Keratinocyte (primary cell): ENCODE measurements at regions not wholly inside any gene's neighbourhood (a gene's known extent, or its start where the extent isn't known, plus 50 kb on each side); places are given as distances from the start of the nearest gene placed in this dataset.

Source experiments
- DNase-seq: peaks from one replicate; pipeline ENCODE4 v3.0.0-alpha.2; 2011; ENCODE audit warnings: low read depth, missing footprints, low spot score
- FAIRE-seq: peaks from 2 replicates; lab custom pipeline; 2011; peaks lifted over from hg19 to GRCh38; lab: Jason Lieb, UNC
- H2AFZ ChIP-seq: 2 replicates; pipeline ENCODE4 v1.6.0; 2012; ENCODE audit warnings: low read length, control low read depth, inconsistent platforms; ENCODE audit not compliant: control insufficient read depth
- H3K27ac ChIP-seq: 2 replicates; pipeline ENCODE4 v1.5.1; 2011; ENCODE audit warnings: low read length; ENCODE audit not compliant: control insufficient read depth, insufficient read depth
- H3K27me3 ChIP-seq: 3 replicates; pipeline ENCODE4 v1.6.0; 2011; ENCODE audit warnings: low read length; ENCODE audit not compliant: control insufficient read depth, insufficient read depth; ENCODE audit errors: extremely low read depth
- H3K36me3 ChIP-seq, 2 experiments: 2 replicates in 1 of 2; 3 replicates in 1 of 2; pipeline ENCODE4 v1.5.1; 2011; ENCODE audit warnings: low read length in 2 of 2, mild to moderate bottlenecking in 1 of 2; ENCODE audit not compliant: control insufficient read depth in 2 of 2, insufficient read depth in 2 of 2; ENCODE audit errors: extremely low read depth in 1 of 2
- H3K4me1 ChIP-seq: 3 replicates; pipeline ENCODE4 v1.5.1; 2011; ENCODE audit warnings: low read length; ENCODE audit not compliant: control insufficient read depth, insufficient read depth; ENCODE audit errors: extremely low read depth
- H3K4me2 ChIP-seq: 3 replicates; pipeline ENCODE4 v1.6.0; 2011; ENCODE audit warnings: low read depth, low read length; ENCODE audit not compliant: control insufficient read depth, insufficient read depth; ENCODE audit errors: extremely low read depth
- H3K4me3 ChIP-seq, 3 experiments: fragments of 200-600 bp in 1 of 3; sonication (generic) in 1 of 3; 2 replicates in 2 of 3; 3 replicates in 1 of 3; pipeline ENCODE4 v1.5.1; 2011 to 2016; ENCODE audit warnings: low read length in 3 of 3, mild to moderate bottlenecking in 3 of 3, control low read depth in 2 of 3, inconsistent platforms in 1 of 3, low read depth in 1 of 3, mixed read lengths in 1 of 3, mixed run types in 1 of 3, moderate library complexity in 1 of 3; ENCODE audit not compliant: control insufficient read depth in 2 of 3, insufficient read depth in 2 of 3; ENCODE audit errors: extremely low read depth in 1 of 3
- H3K79me2 ChIP-seq: 2 replicates; pipeline ENCODE4 v1.6.0; 2012; ENCODE audit warnings: low read length; ENCODE audit not compliant: control insufficient read depth, insufficient read depth
- H3K9ac ChIP-seq: 3 replicates; pipeline ENCODE4 v1.6.0; 2011; ENCODE audit warnings: low read length; ENCODE audit not compliant: control insufficient read depth, insufficient read depth; ENCODE audit errors: extremely low read depth
- H3K9me1 ChIP-seq: 3 replicates; pipeline ENCODE4 v1.6.0; 2011; ENCODE audit warnings: low read length; ENCODE audit not compliant: control insufficient read depth, insufficient read depth; ENCODE audit errors: extremely low read depth
- H3K9me3 ChIP-seq: 2 replicates; pipeline ENCODE4 v1.5.1; 2012; ENCODE audit warnings: low read depth, low read length; ENCODE audit not compliant: control insufficient read depth
- H4K20me1 ChIP-seq: 3 replicates; pipeline ENCODE4 v1.6.0; 2011; ENCODE audit warnings: low read length; ENCODE audit not compliant: control insufficient read depth, insufficient read depth; ENCODE audit errors: extremely low read depth
- EZH2 ChIP-seq: IDR thresholded peaks from one replicate; pipeline ENCODE4 v1.6.1; 2012; ENCODE audit warnings: inconsistent platforms, mild to moderate bottlenecking, low read length, moderate library complexity
- dilution Hi-C: fragments of 300-500 bp; cut with MboI; formaldehyde crosslinking; loops from one replicate; pipeline ENCODE4 v1.7.0; 2020; ENCODE audit warnings: low sequenced_read_pairs; ENCODE audit not compliant: extremely low pct_ligation_motif_present
- TF ChIP-seq, protein P1 (sequence below), 3 experiments: IDR thresholded peaks in 1 of 3; conservative IDR thresholded peaks in 1 of 3; optimal IDR thresholded peaks in 1 of 3; 2 replicates in 2 of 3; 3 replicates in 1 of 3; pipeline versions ENCODE3 to v1.5.1; 2011; ENCODE audit warnings: low read length in 3 of 3, mild to moderate bottlenecking in 3 of 3, moderate library complexity in 2 of 3, control low read depth in 1 of 3, inconsistent platforms in 1 of 3; ENCODE audit not compliant: insufficient read depth in 2 of 3; ENCODE audit errors: extremely low read depth in 1 of 3

DNA sequence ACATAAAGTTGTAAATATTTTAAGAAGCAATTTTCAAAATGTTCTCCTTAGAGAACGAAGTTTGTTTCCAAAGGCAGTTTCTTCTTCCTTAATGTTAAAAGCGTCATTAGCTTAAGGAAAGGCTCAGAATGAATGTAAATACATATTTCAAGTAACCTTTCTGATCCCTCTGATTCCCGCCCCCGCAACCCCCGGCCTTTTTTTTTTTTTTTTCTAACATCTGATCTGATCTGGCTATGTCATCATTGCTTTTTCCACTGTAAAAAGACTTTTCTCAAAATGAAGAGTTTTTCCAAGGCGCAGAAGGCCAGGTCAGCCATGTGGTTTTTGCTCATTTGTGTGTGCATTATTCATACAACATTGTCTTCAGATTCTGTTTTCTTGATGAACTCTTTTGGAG lies 57.1 kb upstream of the MEIS1 start:
- Histone ChIP-seq H3K4me3 (no peak overlapping the region), H3K9ac (no peak overlapping the region), H3K27ac (no peak overlapping the region), H3K27me3 (no peaks in the 10 kb centered on the region), H2AFZ (no peak overlapping the region), H3K36me3 (no peaks in the 10 kb centered on the region), H3K79me2 (no peaks in the 10 kb centered on the region), H3K9me3 (no peaks in the 10 kb centered on the region), H3K9me1 (no peaks in the 10 kb centered on the region), H3K4me1 (no peaks in the 10 kb centered on the region), H3K4me2 (no peak overlapping the region), H4K20me1 (no peaks in the 10 kb centered on the region)
- dilution Hi-C loops: no loop called here
- FAIRE-seq (no peak), DNase-seq (no peak)
- TF ChIP-seq, protein P1, sequence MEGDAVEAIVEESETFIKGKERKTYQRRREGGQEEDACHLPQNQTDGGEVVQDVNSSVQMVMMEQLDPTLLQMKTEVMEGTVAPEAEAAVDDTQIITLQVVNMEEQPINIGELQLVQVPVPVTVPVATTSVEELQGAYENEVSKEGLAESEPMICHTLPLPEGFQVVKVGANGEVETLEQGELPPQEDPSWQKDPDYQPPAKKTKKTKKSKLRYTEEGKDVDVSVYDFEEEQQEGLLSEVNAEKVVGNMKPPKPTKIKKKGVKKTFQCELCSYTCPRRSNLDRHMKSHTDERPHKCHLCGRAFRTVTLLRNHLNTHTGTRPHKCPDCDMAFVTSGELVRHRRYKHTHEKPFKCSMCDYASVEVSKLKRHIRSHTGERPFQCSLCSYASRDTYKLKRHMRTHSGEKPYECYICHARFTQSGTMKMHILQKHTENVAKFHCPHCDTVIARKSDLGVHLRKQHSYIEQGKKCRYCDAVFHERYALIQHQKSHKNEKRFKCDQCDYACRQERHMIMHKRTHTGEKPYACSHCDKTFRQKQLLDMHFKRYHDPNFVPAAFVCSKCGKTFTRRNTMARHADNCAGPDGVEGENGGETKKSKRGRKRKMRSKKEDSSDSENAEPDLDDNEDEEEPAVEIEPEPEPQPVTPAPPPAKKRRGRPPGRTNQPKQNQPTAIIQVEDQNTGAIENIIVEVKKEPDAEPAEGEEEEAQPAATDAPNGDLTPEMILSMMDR (optimal IDR thresholded peaks at IDR 0.05 in 1 of 3, IDR thresholded peaks at IDR 0.05 in 1 of 3, conservative IDR thresholded peaks at IDR 0.05 in 1 of 3; ENCODE audit: extremely low read depth in 1 of 3, insufficient read depth in 2 of 3, low read length in 3 of 3): no peak
- no peak for TF ChIP-seq EZH2

DNA sequence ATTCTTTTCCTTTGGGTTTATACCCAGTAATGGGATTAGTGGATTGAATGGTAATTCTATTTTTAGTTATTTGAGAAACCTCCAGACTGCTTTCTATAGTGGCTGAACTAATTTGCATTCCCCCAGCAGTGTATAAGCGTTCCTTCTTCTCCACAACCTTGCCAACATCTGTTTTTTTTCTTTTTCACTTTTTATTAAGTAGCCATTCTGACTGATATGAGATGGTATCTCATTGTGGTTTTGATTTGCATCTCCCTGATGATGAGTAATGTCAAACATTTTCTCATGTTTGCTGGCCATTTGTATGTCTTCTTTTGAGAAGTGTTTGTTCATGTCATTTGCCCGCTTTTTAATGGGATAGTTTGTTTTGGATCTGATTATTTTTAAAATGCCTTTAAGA lies 64.1 kb upstream of the MEIS1 start:
- dilution Hi-C loops: no loop called here
- Histone ChIP-seq H3K4me3 (no peak overlapping the region), H3K36me3 (no peaks in the 10 kb centered on the region), H3K27ac (no peak overlapping the region), H4K20me1 (no peaks in the 10 kb centered on the region), H2AFZ (no peak overlapping the region), H3K27me3 (peaks cover 14% of the 10 kb centered on the region), H3K9me1 (no peaks in the 10 kb centered on the region), H3K9ac (no peak overlapping the region), H3K4me1 (no peaks in the 10 kb centered on the region), H3K9me3 (no peaks in the 10 kb centered on the region), H3K79me2 (no peaks in the 10 kb centered on the region), H3K4me2 (no peak overlapping the region)
- DNase-seq (no peak), FAIRE-seq (no peak)
- TF ChIP-seq, protein P1 (optimal IDR thresholded peaks at IDR 0.05 in 1 of 3, IDR thresholded peaks at IDR 0.05 in 1 of 3, conservative IDR thresholded peaks at IDR 0.05 in 1 of 3; ENCODE audit: extremely low read depth in 1 of 3, insufficient read depth in 2 of 3, low read length in 3 of 3): no peak
- TF ChIP-seq EZH2: no peak
